A673 (cell line): ENCODE measurements at regions not wholly inside any gene's neighbourhood (a gene's known extent, or its start where the extent isn't known, plus 50 kb on each side); places are given as distances from the start of the nearest gene placed in this dataset.

ENCODE experiments used
- BruUV-seq: library from RNA; stranded (reverse); fragments of 400-500 nt; replicated peaks from 2 replicates; lab custom pipeline; 2021; lab: Mats Ljungman, UMichigan
- CTCF ChIA-PET: fragments of 300-600 bp; sonication (Branson Sonifier 250); formaldehyde crosslinking; loops from one replicate; lab custom pipeline; 2022; ENCODE audit warnings: antibody characterized with exemption; lab: Charles Lee
- POLR2A ChIA-PET: fragments of 300-600 bp; sonication (Branson Sonifier 250); formaldehyde crosslinking; loops from one replicate; lab custom pipeline; 2022; ENCODE audit warnings: antibody characterized with exemption; ENCODE audit not compliant: low non-redundant PET; lab: Charles Lee
- DNase-seq: peaks from one replicate; pipeline ENCODE4 v3.0.0-alpha.2; 2015; ENCODE audit warnings: low spot score
- H3K27ac ChIP-seq: fragments of 200-600 bp; sonication (generic); 2 replicates; pipeline ENCODE4 v1.5.1; 2016; ENCODE audit warnings: mixed run types, low read depth, mild to moderate bottlenecking, mixed read lengths, antibody characterized with exemption, low read length; ENCODE audit not compliant: poor library complexity, severe bottlenecking
- H3K27me3 ChIP-seq: fragments of 200-600 bp; sonication (generic); replicated peaks from 2 replicates; pipeline ENCODE4 v1.6.1; 2017; ENCODE audit warnings: mixed run types, low read depth, mild to moderate bottlenecking, mixed read lengths, antibody characterized with exemption, low read length; ENCODE audit not compliant: insufficient read depth, poor library complexity
- H3K36me3 ChIP-seq: fragments of 200-600 bp; sonication (generic); 2 replicates; pipeline ENCODE4 v1.6.1; 2016; ENCODE audit warnings: mixed run types, mild to moderate bottlenecking, mixed read lengths, antibody characterized with exemption, low read length; ENCODE audit not compliant: insufficient read depth, poor library complexity, severe bottlenecking
- H3K4me1 ChIP-seq: fragments of 200-600 bp; sonication (generic); 2 replicates; pipeline ENCODE4 v1.6.1; 2017; ENCODE audit warnings: mixed run types, mild to moderate bottlenecking, mixed read lengths, antibody characterized with exemption, low read length; ENCODE audit not compliant: insufficient read depth, poor library complexity, severe bottlenecking
- H3K4me3 ChIP-seq: fragments of 200-600 bp; sonication (generic); 2 replicates; pipeline ENCODE4 v1.5.1; 2016; ENCODE audit warnings: low read depth, mixed run types, mild to moderate bottlenecking, mixed read lengths, low read length; ENCODE audit not compliant: poor library complexity, severe bottlenecking
- H3K9me3 ChIP-seq: fragments of 200-600 bp; sonication (generic); 2 replicates; pipeline ENCODE4 v1.6.1; 2016; ENCODE audit warnings: mixed run types, low read depth, mild to moderate bottlenecking, mixed read lengths, antibody characterized with exemption, low read length; ENCODE audit not compliant: poor library complexity, severe bottlenecking
- EZH2 ChIP-seq: fragments of 200-600 bp; sonication (generic); IDR thresholded peaks from 2 replicates; pipeline ENCODE4 v1.6.1; 2017; ENCODE audit warnings: borderline replicate concordance, low read depth, mild to moderate bottlenecking, mixed read lengths, antibody characterized with exemption, low read length; ENCODE audit not compliant: poor library complexity, severe bottlenecking
- intact Hi-C: fragments of 100-400 bp; cut with micrococcal nuclease; formaldehyde crosslinking; loops from one replicate; pipeline ENCODE4 v1.10.0; 2022; ENCODE audit not compliant: unreplicated experiment
- TF ChIP-seq, protein P1 (sequence below): fragments of 300-800, 200-600 bp; sonication (generic); conservative IDR thresholded peaks from 2 replicates; pipeline ENCODE4 v1.5.1; 2017; ENCODE audit warnings: low read depth, mild to moderate bottlenecking, antibody characterized with exemption, low read length, moderate library complexity, mixed read lengths

GRCh38 chr20:60168963-60169362, 210.7 kb downstream of the CDH26 start:
- intact Hi-C loops: no loop called here
- POLR2A ChIA-PET: no interaction called here

GRCh38 chr20:60170116-60170515, 211.9 kb downstream of the CDH26 start:
- no peak overlapping the region for H3K4me3 ChIP-seq
- H3K36me3 ChIP-seq: no peaks in the 10 kb centered on the region
- no peak overlapping the region for H3K27ac ChIP-seq
- TF ChIP-seq EZH2: no peak
- TF ChIP-seq, protein P1, sequence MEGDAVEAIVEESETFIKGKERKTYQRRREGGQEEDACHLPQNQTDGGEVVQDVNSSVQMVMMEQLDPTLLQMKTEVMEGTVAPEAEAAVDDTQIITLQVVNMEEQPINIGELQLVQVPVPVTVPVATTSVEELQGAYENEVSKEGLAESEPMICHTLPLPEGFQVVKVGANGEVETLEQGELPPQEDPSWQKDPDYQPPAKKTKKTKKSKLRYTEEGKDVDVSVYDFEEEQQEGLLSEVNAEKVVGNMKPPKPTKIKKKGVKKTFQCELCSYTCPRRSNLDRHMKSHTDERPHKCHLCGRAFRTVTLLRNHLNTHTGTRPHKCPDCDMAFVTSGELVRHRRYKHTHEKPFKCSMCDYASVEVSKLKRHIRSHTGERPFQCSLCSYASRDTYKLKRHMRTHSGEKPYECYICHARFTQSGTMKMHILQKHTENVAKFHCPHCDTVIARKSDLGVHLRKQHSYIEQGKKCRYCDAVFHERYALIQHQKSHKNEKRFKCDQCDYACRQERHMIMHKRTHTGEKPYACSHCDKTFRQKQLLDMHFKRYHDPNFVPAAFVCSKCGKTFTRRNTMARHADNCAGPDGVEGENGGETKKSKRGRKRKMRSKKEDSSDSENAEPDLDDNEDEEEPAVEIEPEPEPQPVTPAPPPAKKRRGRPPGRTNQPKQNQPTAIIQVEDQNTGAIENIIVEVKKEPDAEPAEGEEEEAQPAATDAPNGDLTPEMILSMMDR: no peak
- no TSS peak for BruUV-seq
- no peaks in the 10 kb centered on the region for H3K27me3 ChIP-seq
- H3K9me3 ChIP-seq: no peaks in the 10 kb centered on the region
- H3K4me1 ChIP-seq: no peaks in the 10 kb centered on the region
- ChIA-PET POLR2A (no interaction called here), CTCF (no interaction called here)
- intact Hi-C loops: no loop called here
- no peak for DNase-seq

More at GRCh38 chr20:60168963-60169362, 210.7 kb downstream of the CDH26 start:
- Histone ChIP-seq H3K4me1 (no peaks in the 10 kb centered on the region), H3K27ac (no peak overlapping the region), H3K9me3 (no peaks in the 10 kb centered on the region), H3K36me3 (no peaks in the 10 kb centered on the region), H3K4me3 (no peak overlapping the region), H3K27me3 (no peaks in the 10 kb centered on the region)
- no TSS peak for BruUV-seq
- CTCF ChIA-PET: no interaction called here
- no peak for DNase-seq
- TF ChIP-seq, protein P1: no peak
- TF ChIP-seq EZH2: no peak

DNA sequence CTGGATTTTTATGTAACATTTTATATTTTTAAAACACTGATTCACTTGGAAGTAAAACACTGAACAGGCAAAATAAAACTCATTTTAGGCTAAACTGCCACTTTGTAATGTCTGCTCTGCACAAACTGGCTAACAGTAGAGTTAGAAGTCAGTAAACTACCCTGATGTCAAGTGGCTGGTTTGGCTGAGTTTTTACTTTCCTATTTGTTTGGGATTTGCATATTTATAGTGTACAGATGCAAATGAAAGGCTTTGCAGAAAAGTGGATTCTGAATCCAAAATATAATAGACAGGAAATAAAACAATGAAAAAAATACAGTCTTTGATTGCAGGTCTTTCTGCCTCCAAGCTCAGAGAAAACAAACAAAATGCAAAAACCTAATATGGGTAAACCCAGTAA, 213.1 kb downstream of the CDH26 start:
- TF ChIP-seq, protein P1: no peak
- TF ChIP-seq EZH2: no peak
- H3K36me3 ChIP-seq: no peaks in the 10 kb centered on the region
- ChIA-PET POLR2A (no interaction called here), CTCF (no interaction called here)
- intact Hi-C loops: no loop called here
- BruUV-seq: no TSS peak
- H3K27me3 ChIP-seq: no peaks in the 10 kb centered on the region
- no peak overlapping the region for H3K4me3 ChIP-seq
- no peaks in the 10 kb centered on the region for H3K4me1 ChIP-seq
- H3K27ac ChIP-seq: no peak overlapping the region
- no peaks in the 10 kb centered on the region for H3K9me3 ChIP-seq
- DNase-seq: no peak
